ENCODE measurements at regions not wholly inside any gene's neighbourhood (a gene's known extent, or its start where the extent isn't known, plus 50 kb on each side); places are given as distances from the start of the nearest gene placed in this dataset.

DNA sequence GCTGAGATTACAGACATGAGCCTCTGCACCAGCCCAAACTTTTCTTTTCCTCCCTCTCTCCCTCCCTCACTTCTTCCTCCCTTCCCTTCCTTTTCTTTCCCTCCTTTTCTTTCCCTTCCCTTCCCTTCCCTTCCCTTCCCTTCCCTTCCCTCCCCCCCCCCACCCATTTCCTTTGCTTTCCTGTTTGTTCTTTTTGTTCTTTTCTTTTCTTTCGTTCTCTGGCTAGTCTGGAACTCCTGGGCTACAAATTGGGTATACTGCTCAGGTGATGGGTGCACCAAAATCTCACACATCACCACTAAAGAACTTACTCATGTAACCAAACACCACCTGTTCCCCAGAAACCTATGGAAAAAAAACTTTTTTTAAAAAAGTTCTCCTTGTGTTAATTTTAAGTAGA is 174.8 kb upstream of the CHODL start:
- TF ChIP-seq, protein P1, sequence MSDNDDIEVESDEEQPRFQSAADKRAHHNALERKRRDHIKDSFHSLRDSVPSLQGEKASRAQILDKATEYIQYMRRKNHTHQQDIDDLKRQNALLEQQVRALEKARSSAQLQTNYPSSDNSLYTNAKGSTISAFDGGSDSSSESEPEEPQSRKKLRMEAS (IDR thresholded peaks at IDR 0.05; ENCODE audit: low read depth, low read length): no peak
- TF ChIP-seq, protein P2, sequence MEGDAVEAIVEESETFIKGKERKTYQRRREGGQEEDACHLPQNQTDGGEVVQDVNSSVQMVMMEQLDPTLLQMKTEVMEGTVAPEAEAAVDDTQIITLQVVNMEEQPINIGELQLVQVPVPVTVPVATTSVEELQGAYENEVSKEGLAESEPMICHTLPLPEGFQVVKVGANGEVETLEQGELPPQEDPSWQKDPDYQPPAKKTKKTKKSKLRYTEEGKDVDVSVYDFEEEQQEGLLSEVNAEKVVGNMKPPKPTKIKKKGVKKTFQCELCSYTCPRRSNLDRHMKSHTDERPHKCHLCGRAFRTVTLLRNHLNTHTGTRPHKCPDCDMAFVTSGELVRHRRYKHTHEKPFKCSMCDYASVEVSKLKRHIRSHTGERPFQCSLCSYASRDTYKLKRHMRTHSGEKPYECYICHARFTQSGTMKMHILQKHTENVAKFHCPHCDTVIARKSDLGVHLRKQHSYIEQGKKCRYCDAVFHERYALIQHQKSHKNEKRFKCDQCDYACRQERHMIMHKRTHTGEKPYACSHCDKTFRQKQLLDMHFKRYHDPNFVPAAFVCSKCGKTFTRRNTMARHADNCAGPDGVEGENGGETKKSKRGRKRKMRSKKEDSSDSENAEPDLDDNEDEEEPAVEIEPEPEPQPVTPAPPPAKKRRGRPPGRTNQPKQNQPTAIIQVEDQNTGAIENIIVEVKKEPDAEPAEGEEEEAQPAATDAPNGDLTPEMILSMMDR (IDR thresholded peaks at IDR 0.05; ENCODE audit: low read depth, low read length): no peak
- TF ChIP-seq POLR2A (IDR thresholded peaks at IDR 0.05; ENCODE audit: extremely low read depth, insufficient read length) (no peak), MYC (IDR thresholded peaks at IDR 0.05; ENCODE audit: low read depth, low read length) (no peak)
- no peak for DNase-seq (ENCODE audit: low read depth)

DNA sequence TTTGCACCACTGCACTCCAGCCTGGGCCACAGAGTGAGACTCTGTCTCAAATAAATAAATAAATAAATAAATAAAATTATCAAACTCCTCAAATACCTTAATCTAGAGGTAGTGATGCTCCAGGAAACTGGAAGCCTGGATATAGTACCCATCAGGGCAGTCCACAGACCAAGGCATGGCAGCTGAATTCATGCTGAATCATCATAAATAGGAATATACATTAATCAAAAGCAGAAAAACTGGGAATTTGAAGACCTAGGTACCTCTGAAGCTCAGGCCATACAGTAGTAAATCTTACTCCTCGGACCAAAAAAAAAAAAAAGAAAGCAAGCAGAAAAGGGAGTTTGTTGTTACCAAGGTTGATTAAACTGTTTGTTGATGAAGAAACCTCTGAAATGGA is 184.2 kb upstream of the CHODL start:
- DNase-seq (ENCODE audit: low read depth): no peak
- H3K4me3 ChIP-seq (ENCODE audit: low read depth, low read length): no peak overlapping the region
- no peak for TF ChIP-seq MYC (IDR thresholded peaks at IDR 0.05; ENCODE audit: low read depth, low read length)
- TF ChIP-seq, protein P2 (IDR thresholded peaks at IDR 0.05; ENCODE audit: low read depth, low read length): no peak
- no peak for TF ChIP-seq POLR2A (IDR thresholded peaks at IDR 0.05; ENCODE audit: extremely low read depth, insufficient read length)
- TF ChIP-seq, protein P1 (IDR thresholded peaks at IDR 0.05; ENCODE audit: low read depth, low read length): no peak

More for the DNA sequence above, 174.8 kb upstream of the CHODL start:
- H3K4me3 ChIP-seq (ENCODE audit: low read depth, low read length): no peak overlapping the region

DNA sequence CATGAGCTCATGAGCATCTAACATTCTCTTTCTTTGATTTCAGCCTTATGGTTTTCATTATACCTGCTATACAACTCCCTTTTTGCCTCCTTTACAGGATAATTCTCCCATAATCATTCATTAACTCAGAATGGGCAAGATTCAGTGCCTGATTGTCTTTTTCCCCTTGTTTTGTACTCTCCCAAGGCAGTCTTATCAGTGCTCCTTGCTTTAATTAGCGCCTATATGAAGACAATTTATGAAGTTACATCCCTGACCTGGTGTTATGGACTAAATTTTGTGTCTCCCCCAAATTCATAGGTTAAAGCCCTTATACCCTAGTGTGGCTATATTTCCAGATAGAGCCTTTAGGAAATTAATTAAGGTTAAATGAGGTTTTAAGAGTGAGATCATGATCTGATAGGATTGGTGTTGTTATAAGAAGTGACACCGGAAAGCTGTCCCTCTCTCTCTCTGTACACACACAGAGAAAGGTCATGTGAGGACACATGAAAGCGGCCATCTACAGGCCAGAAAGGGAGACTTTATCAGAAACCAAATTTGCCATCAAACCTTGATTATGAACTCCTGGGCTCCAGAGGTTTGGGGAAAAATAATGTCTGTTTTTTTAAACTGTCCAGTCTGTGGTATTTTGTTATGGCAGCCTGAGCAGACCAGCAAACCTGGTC is 185.8 kb upstream of the CHODL start:
- DNase-seq (ENCODE audit: low read depth): no peak
- TF ChIP-seq, protein P1 (IDR thresholded peaks at IDR 0.05; ENCODE audit: low read depth, low read length): no peak
- TF ChIP-seq POLR2A (IDR thresholded peaks at IDR 0.05; ENCODE audit: extremely low read depth, insufficient read length): no peak
- no peak for TF ChIP-seq MYC (IDR thresholded peaks at IDR 0.05; ENCODE audit: low read depth, low read length)
- TF ChIP-seq, protein P2 (IDR thresholded peaks at IDR 0.05; ENCODE audit: low read depth, low read length): no peak

DNA sequence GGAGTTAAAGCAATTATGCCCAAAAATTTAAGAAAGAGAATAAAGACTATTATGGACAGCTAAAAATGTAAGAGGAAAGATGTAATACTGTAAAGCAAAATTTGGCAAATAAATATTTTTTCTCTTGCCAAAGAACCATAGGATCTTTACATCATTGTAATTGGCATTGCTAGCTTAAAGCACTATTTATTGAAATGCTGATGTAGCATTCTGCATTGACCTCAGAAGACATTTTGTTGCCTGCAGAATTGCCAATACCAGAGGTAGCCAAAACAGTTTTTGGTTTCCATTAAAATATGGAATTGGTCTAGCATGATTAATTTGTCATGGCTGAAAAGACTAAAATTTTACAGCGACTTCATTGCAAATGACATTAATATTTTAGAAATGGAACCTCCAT is 191.5 kb upstream of the CHODL start:
- TF ChIP-seq, protein P2 (IDR thresholded peaks at IDR 0.05; ENCODE audit: low read depth, low read length): no peak
- no peak overlapping the region for H3K4me3 ChIP-seq (ENCODE audit: low read depth, low read length)
- no peak for DNase-seq (ENCODE audit: low read depth)

More for the DNA sequence above, 185.8 kb upstream of the CHODL start:
- H3K4me3 ChIP-seq (ENCODE audit: low read depth, low read length): no peak overlapping the region

DNA sequence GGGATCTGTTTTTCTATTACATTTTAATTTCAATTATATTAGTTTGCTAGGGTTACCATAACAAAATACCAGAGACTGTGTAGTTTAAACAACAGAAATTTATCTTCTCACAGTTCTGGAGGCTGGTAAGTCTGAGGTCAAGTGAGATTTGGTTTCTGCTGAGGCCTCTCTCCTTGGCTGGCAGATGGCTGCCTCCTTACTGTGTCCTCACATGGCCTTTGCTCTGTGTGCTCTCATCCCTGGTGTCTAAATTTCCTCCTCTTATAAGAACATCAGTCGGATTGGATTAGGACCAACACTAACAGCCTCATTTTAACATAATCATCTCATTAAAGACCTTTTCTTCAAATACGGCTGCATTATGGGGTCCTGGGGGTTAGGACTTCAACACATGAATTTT is 195.2 kb upstream of the CHODL start:
- TF ChIP-seq, protein P1 (IDR thresholded peaks at IDR 0.05; ENCODE audit: low read depth, low read length): no peak
- TF ChIP-seq, protein P2 (IDR thresholded peaks at IDR 0.05; ENCODE audit: low read depth, low read length): no peak
- TF ChIP-seq POLR2A (IDR thresholded peaks at IDR 0.05; ENCODE audit: extremely low read depth, insufficient read length) (no peak), MYC (IDR thresholded peaks at IDR 0.05; ENCODE audit: low read depth, low read length) (no peak)
- DNase-seq (ENCODE audit: low read depth): no peak
- H3K4me3 ChIP-seq (ENCODE audit: low read depth, low read length): no peak overlapping the region

DNA sequence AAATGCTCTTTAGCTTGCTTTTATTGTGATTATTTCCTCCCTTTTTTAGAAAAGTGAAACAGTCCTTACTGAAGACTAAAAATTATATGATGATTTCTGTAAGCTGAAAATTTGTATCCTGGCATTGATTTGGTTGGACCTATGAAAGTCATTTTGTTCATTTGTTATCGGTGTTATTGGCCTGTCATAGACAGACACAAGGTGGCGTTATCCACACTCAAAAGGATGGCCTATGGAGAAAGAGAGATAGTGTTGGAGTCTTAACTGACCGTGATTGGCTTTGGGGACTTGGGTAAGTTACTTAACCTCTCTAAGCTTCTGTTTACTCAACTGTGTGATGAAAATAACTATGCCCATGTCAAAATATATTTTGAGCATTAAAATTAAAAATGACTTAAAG is 203.6 kb upstream of the CHODL start:
- peak; percentile 48 for DNase-seq (ENCODE audit: low read depth)
- TF ChIP-seq MYC (IDR thresholded peaks at IDR 0.05; ENCODE audit: low read depth, low read length): no peak
- no peak for TF ChIP-seq POLR2A (IDR thresholded peaks at IDR 0.05; ENCODE audit: extremely low read depth, insufficient read length)
- TF ChIP-seq, protein P2 (IDR thresholded peaks at IDR 0.05; ENCODE audit: low read depth, low read length): peak; percentile 62

More for the DNA sequence above, 203.6 kb upstream of the CHODL start:
- no peak overlapping the region for H3K4me3 ChIP-seq (ENCODE audit: low read depth, low read length)
